ENCODE measurements at regions not wholly inside any gene's neighbourhood (a gene's known extent, or its start where the extent isn't known, plus 50 kb on each side); places are given as distances from the start of the nearest gene placed in this dataset.

DNA sequence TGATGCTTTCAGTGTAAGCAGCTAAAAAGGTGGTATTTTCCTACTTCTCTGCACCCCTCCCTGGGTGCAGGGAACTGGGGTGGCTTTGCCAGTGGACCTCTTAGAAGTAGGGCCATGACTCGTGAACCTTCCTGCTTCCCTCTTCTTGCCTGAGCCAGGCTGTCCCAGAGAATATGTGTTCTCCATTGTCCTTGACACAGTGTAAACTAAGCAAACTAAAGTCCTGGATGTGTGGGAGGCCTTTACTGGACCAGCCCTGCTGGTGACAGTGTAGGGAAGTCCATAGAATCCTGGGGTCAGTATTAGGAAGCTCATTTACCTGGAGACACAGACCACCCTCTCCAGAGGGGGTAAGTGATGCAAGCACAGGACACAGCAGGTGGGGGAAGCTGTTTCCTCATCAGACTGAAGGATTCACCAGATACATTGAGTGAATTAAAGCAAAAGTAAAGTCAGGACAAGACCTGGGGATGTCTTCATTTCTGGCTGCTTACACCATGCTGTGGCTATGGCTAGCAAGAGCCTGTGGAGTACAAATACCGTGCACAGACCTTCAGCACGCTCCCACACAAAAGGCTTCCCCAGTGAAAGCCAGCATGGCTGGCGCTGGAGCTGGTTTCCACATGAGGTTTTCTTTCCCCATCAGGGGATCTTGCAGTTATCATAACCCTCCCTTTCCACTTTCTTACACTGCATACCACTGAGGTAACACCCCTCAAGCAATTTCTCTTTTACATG lies 64.8 kb upstream of the LPP start:
- CTCF ChIA-PET (ENCODE audit: unreplicated experiment), result interaction anchor here (0.7 kb wide), 1 partner anchor 11 kb away, joined by 3 read pairs; no protein-coding TSS in a partner anchor
- no peaks in the 10 kb centered on the region for H3K79me2 ChIP-seq (ENCODE audit: insufficient read depth, low read depth, low read length)
- peak overlapping the region; percentile 92 for H3K27ac ChIP-seq (ENCODE audit: low read depth, low read length, poor library complexity, severe bottlenecking)
- H3K9me3 ChIP-seq (ENCODE audit: low read length), result no peaks in the 10 kb centered on the region
- H2AFZ ChIP-seq (ENCODE audit: low read length), result peak overlapping the region; percentile 71
- no peaks in the 10 kb centered on the region for H4K20me1 ChIP-seq (ENCODE audit: insufficient read depth, low read length)
- no peaks in the 10 kb centered on the region for H3K36me3 ChIP-seq (ENCODE audit: insufficient read depth, low read length)
- peak overlapping the region; percentile 65 for H3K4me2 ChIP-seq (ENCODE audit: low read length)
- peaks cover 95% of the 10 kb centered on the region for H3K4me1 ChIP-seq (ENCODE audit: insufficient read depth, low read length, poor library complexity, severe bottlenecking)
- no peaks in the 10 kb centered on the region for H3K9me2 ChIP-seq (ENCODE audit: insufficient read depth, low read length)
- intact Hi-C loops (cut with micrococcal nuclease; ENCODE audit: unreplicated experiment), result loop anchor here (5.0 kb wide), 3 partner anchors 313 to 863 kb away; no protein-coding TSS in a partner anchor
- no TSS peak for BruUV-seq (replicated peaks)
- DNase-seq (ENCODE audit: low spot score), result no peak
- TF ChIP-seq, protein P1, sequence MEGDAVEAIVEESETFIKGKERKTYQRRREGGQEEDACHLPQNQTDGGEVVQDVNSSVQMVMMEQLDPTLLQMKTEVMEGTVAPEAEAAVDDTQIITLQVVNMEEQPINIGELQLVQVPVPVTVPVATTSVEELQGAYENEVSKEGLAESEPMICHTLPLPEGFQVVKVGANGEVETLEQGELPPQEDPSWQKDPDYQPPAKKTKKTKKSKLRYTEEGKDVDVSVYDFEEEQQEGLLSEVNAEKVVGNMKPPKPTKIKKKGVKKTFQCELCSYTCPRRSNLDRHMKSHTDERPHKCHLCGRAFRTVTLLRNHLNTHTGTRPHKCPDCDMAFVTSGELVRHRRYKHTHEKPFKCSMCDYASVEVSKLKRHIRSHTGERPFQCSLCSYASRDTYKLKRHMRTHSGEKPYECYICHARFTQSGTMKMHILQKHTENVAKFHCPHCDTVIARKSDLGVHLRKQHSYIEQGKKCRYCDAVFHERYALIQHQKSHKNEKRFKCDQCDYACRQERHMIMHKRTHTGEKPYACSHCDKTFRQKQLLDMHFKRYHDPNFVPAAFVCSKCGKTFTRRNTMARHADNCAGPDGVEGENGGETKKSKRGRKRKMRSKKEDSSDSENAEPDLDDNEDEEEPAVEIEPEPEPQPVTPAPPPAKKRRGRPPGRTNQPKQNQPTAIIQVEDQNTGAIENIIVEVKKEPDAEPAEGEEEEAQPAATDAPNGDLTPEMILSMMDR (conservative IDR thresholded peaks at IDR 0.05; ENCODE audit: low read length), result no peak
- TF ChIP-seq EZH2phosphoT487 (IDR thresholded peaks at IDR 0.05; ENCODE audit: borderline replicate concordance, low read depth, low read length), result no peak
- H3K4me3 ChIP-seq (ENCODE audit: low read depth, low read length, poor library complexity, severe bottlenecking), result no peak overlapping the region
- POLR2A ChIA-PET, result interaction anchor here (0.6 to 9.9 kb wide), 18 partner anchors 9 to 575 kb away, joined by 3 to 174 read pairs (median 3); partner anchors contain the start of gene BCL6

- H3K79me2 ChIP-seq (ENCODE audit: insufficient read depth, low read depth, low read length), result no peaks in the 10 kb centered on the region
- H3K4me1 ChIP-seq (ENCODE audit: insufficient read depth, low read length, poor library complexity, severe bottlenecking), result peaks cover 91% of the 10 kb centered on the region
- no peak overlapping the region for H3K4me3 ChIP-seq (ENCODE audit: low read depth, low read length, poor library complexity, severe bottlenecking)
- H3K27ac ChIP-seq (ENCODE audit: low read depth, low read length, poor library complexity, severe bottlenecking), result peak overlapping the region; percentile 76
- peak overlapping the region; percentile 50; the same call in 1 of the 2 replicates for H2AFZ ChIP-seq (ENCODE audit: low read length)
- H3K4me2 ChIP-seq (ENCODE audit: low read length), result peak overlapping the region; percentile 60
- intact Hi-C loops (cut with micrococcal nuclease; ENCODE audit: unreplicated experiment), result loop anchor here (5.0 kb wide), 2 partner anchors 357 to 662 kb away; no protein-coding TSS in a partner anchor
- H3K9me3 ChIP-seq (ENCODE audit: low read length), result no peaks in the 10 kb centered on the region
- BruUV-seq (replicated peaks), result no TSS peak
- POLR2A ChIA-PET, result interaction anchor here (0.7 to 9.8 kb wide), 3 partner anchors 144 to 350 kb away, joined by 3 to 134 read pairs (median 5); no protein-coding TSS in a partner anchor
- CTCF ChIA-PET (ENCODE audit: unreplicated experiment), result no interaction called here
- no peaks in the 10 kb centered on the region for H4K20me1 ChIP-seq (ENCODE audit: insufficient read depth, low read length)
- no peaks in the 10 kb centered on the region for H3K9me2 ChIP-seq (ENCODE audit: insufficient read depth, low read length)
- no peaks in the 10 kb centered on the region for H3K36me3 ChIP-seq (ENCODE audit: insufficient read depth, low read length)
- no peak for DNase-seq (ENCODE audit: low spot score)
- TF ChIP-seq EZH2phosphoT487 (IDR thresholded peaks at IDR 0.05; ENCODE audit: borderline replicate concordance, low read depth, low read length), result no peak
- TF ChIP-seq, protein P1 (conservative IDR thresholded peaks at IDR 0.05; ENCODE audit: low read length), result no peak
These were observed 63.2 kb upstream of the LPP start for GRCh38 chr3:188090620-188091309.
